Fibroblast of the aortic adventitia (primary cell): ENCODE measurements at regions not wholly inside any gene's neighbourhood (a gene's known extent, or its start where the extent isn't known, plus 50 kb on each side); places are given as distances from the start of the nearest gene placed in this dataset.

Experiments used
- DNase-seq: peaks from one replicate; pipeline ENCODE4 v3.0.0-alpha.2; 2010; ENCODE audit warnings: low read depth
- H3K4me3 ChIP-seq: 2 replicates; pipeline ENCODE4 v1.5.1; 2011; ENCODE audit warnings: low read depth, mild to moderate bottlenecking, control low read depth, low read length, moderate library complexity
- TF ChIP-seq, protein P1 (sequence below): IDR thresholded peaks from 2 replicates; pipeline ENCODE4 v1.5.1; 2011; ENCODE audit warnings: mild to moderate bottlenecking, low read length, control low read depth, inconsistent platforms; ENCODE audit not compliant: insufficient read depth

DNA sequence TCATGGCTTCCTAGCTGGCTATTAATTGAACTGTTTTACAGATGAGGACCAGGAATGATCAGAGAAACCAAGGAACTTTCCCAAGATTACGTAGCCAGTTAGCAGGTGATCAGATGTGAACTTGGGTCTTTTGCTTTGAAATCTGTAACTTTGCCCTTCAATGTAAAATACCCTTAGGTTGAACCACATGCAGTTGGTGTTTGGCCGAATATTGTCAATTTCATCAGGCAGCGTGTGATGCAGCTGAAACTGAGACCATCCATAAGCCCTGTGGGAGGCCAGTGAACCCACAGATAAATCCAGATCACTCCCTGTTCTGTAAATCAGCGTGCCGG lies 150.8 kb downstream of the ETS2 start:
- H3K4me3 ChIP-seq = no peak overlapping the region
- TF ChIP-seq, protein P1, sequence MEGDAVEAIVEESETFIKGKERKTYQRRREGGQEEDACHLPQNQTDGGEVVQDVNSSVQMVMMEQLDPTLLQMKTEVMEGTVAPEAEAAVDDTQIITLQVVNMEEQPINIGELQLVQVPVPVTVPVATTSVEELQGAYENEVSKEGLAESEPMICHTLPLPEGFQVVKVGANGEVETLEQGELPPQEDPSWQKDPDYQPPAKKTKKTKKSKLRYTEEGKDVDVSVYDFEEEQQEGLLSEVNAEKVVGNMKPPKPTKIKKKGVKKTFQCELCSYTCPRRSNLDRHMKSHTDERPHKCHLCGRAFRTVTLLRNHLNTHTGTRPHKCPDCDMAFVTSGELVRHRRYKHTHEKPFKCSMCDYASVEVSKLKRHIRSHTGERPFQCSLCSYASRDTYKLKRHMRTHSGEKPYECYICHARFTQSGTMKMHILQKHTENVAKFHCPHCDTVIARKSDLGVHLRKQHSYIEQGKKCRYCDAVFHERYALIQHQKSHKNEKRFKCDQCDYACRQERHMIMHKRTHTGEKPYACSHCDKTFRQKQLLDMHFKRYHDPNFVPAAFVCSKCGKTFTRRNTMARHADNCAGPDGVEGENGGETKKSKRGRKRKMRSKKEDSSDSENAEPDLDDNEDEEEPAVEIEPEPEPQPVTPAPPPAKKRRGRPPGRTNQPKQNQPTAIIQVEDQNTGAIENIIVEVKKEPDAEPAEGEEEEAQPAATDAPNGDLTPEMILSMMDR = no peak
- no peak for DNase-seq

DNA sequence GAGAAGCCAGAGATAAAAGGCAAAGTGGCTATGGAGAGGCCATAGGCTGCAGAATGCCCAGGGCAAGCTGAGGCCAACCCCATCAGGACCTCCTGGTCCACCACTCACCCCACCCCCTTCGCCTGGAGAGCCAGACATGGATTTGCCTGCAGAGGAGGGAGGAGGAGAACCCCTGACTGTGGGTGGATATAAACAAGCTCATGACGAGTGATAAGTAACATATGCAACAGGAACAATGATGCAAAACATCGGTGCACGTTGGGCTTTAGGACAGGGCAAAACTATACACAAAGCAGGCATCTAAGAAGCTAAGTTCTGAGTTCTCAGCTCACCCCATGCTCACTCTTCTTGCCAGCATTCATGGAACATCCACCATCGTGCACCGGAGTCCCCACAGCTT lies 150.3 kb downstream of the ETS2 start:
- no peak overlapping the region for H3K4me3 ChIP-seq
- TF ChIP-seq, protein P1 = no peak
- no peak for DNase-seq

DNA sequence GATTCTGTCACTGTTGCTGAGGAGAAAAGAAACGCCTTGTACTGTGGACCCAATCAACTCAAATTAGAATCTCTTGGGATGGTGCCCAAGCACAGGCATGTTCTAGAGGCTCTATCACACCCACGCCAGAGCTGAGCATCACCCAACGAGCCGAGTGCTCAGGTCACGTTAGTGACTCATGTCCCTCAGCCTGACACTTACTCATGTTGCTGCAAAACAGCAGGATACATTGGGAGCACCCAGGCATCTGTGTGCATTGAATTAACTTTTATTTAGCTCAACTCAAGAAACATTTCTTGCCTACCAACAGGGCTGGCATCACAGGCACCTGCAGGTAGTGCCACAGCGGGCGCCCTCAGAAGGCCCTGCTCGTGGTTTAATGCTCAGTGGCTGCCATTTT lies 149.8 kb downstream of the ETS2 start:
- H3K4me3 ChIP-seq = no peak overlapping the region
- DNase-seq = no peak
- TF ChIP-seq, protein P1 = no peak

DNA sequence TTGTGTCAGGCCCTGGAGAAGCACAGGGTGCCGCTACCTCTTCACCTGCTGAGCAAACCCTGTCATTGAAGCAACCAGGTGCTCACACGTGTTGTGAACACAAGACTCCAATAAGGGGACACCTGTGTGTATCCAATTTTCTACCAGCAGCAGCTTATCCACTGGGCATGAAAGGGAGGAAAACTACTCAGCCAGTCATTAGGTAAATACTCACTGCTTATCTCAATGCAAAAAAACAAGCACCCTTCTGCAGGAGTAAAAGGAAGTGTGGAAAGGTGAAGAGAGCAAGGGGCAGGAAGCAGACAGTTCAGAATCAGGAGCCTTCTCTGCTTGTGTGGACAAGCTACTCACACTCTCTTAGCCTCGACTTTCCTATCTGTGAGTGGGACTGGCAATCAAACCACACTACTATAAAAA lies 148.9 kb downstream of the ETS2 start:
- TF ChIP-seq, protein P1 = no peak
- no peak overlapping the region for H3K4me3 ChIP-seq
- DNase-seq = no peak

DNA sequence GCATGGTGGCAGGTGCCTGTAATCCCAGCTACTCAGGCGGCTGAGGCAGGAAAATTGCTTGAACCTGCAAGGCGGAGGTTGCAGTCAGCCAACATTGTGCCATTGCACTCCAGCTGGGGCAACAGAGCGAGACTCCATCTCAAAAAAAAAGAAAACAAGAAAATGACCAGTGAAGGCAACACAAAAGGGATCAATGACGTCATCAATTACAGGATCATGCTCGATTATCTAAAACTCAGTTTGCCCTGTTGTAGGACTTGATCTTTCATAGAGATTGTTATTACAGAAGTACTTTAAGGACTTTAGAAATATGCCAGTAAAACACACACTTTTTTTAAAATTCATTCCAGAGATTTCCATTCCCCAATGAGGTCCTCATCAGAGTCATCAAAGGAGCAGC lies 147.8 kb downstream of the ETS2 start:
- DNase-seq = no peak
- TF ChIP-seq, protein P1 = no peak
- H3K4me3 ChIP-seq = no peak overlapping the region

DNA sequence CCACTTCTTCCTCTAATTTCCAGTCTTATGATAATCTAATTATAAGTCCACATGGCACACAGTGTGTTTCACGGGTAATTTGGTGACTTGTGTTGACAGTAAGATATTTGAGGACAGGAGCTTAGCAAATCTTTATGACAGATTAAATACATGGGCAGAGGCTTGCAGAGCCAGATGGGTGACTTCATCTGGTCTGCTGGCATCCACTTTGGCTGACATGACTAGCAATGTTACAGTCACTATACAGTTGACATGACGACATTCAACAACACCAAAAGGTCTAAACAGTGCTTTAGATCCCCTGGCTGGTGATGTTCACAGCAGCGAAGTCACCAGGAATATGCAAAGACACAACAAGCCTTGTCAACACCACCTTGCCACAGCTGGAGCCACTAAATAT lies 147.2 kb downstream of the ETS2 start:
- no peak overlapping the region for H3K4me3 ChIP-seq
- no peak for DNase-seq
- TF ChIP-seq, protein P1 = no peak

DNA sequence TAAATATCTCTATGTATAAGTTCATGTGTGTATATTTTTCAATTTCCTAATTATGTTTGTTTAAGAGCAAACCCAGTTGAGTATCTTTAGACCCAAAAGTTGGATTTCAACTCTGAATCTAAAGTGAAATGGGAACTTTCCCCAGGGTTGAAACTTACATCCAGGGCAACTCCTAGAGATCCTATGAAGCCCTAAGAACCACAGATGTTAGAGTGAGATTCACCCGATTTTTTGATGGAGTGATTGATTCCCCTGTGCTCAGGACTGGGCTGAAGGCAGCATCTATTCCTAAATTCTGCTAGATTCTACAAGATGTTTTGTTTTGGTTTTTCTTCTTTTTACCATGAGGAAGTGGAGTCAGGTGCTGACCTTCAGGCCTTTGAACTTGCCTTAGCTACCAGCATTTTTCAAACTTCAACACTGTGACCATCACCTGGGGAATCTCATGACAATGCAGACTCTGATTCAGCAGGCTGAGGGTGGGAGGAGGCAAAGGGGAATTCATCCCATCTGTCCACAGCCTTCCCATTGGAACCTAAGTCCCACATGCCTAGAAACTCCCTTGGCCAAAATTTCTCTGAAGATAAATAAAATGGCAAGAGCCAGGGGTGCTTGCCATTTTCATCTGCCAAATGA lies 145.5 kb downstream of the ETS2 start:
- TF ChIP-seq, protein P1 = no peak
- no peak for DNase-seq
- no peak overlapping the region for H3K4me3 ChIP-seq
